ENCODE measurements at regions not wholly inside any gene's neighbourhood (a gene's known extent, or its start where the extent isn't known, plus 50 kb on each side); places are given as distances from the start of the nearest gene placed in this dataset.

DNA sequence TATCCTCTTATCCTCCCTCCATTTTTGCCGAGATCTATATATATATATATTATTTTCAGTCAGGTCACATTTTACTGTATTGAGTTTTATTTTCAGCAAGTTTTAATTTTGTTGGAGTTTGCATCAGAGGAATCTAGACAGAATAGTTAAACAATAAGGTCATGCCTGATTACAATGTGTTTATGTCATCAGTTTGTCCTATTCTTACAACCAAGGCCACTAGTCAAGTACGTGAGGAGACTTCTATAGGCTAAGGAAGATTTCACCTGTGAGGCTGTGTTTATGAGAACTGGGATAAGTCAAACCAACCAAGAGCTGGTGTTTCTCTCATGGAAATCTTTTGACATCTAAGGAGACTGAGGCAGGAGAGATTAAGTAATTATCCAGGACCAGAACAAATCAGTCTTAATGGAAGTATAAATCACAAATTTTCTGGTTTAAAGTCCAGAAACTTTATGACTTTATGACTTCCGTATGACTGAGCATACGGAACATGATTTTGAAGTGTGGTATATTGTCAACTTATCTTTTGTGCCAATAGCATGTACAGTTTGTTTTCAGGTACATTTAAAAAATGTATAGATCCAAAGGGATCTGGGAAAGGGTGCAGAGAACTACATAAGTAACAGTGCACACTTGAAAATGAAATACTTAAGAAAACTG lies 100.0 kb upstream of the DTNA start:
- TF ChIP-seq POLR2AphosphoS5 (IDR thresholded peaks at IDR 0.05): no peak
- TF ChIP-seq, protein P1, sequence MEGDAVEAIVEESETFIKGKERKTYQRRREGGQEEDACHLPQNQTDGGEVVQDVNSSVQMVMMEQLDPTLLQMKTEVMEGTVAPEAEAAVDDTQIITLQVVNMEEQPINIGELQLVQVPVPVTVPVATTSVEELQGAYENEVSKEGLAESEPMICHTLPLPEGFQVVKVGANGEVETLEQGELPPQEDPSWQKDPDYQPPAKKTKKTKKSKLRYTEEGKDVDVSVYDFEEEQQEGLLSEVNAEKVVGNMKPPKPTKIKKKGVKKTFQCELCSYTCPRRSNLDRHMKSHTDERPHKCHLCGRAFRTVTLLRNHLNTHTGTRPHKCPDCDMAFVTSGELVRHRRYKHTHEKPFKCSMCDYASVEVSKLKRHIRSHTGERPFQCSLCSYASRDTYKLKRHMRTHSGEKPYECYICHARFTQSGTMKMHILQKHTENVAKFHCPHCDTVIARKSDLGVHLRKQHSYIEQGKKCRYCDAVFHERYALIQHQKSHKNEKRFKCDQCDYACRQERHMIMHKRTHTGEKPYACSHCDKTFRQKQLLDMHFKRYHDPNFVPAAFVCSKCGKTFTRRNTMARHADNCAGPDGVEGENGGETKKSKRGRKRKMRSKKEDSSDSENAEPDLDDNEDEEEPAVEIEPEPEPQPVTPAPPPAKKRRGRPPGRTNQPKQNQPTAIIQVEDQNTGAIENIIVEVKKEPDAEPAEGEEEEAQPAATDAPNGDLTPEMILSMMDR (IDR thresholded peaks at IDR 0.05): no peak
